Vagina (tissue), 2 donors: ENCODE measurements at regions not wholly inside any gene's neighbourhood (a gene's known extent, or its start where the extent isn't known, plus 50 kb on each side); places are given as distances from the start of the nearest gene placed in this dataset.

Experiments
- POLR2A ChIP-seq, 2 donors: fragments of 450-650 bp; IDR thresholded peaks; one replicate each; pipeline ENCODE4 v1.6.1; 2017; ENCODE audit warnings: antibody characterized with exemption in 2 of 2, mild to moderate bottlenecking in 2 of 2, moderate library complexity in 2 of 2
- POLR2AphosphoS5 ChIP-seq, 2 donors: sonication (generic); formaldehyde crosslinking; IDR thresholded peaks; one replicate each; pipeline ENCODE4 v1.9.0; 2017; ENCODE audit warnings: antibody characterized with exemption in 2 of 2, mild to moderate bottlenecking in 2 of 2, low read depth in 1 of 2; ENCODE audit not compliant: insufficient read depth in 1 of 2
- TF ChIP-seq, protein P1 (sequence below), 3 experiments: fragments of 450-650 bp in 2 of 3; fragments of 200-600 bp in 1 of 3; sonication (generic) in 1 of 3; IDR thresholded peaks; one replicate each; pipeline ENCODE4 v1.5.1; 2017 to 2019; ENCODE audit warnings: antibody characterized with exemption in 3 of 3, mild to moderate bottlenecking in 2 of 3, moderate library complexity in 2 of 3

DNA sequence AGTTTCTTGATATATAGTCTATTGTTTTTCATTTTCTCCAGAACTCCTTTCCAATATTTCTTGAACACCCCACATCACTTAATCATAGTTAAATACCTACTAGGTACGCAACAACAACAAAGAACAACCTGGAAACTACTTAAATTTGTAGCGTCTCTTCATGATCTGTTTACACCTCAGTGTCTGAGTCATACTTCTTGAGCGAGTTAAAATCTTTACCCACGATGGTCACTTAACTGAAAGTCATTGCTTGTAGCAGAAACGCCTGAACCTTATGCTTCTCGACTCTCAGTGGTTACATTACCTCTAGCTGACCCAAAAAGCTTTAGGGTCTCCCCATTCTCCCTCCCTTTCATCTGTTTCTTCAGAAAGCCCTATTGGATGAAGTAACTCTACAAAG lies 131.3 kb downstream of the EN1 start:
- TF ChIP-seq, protein P1, sequence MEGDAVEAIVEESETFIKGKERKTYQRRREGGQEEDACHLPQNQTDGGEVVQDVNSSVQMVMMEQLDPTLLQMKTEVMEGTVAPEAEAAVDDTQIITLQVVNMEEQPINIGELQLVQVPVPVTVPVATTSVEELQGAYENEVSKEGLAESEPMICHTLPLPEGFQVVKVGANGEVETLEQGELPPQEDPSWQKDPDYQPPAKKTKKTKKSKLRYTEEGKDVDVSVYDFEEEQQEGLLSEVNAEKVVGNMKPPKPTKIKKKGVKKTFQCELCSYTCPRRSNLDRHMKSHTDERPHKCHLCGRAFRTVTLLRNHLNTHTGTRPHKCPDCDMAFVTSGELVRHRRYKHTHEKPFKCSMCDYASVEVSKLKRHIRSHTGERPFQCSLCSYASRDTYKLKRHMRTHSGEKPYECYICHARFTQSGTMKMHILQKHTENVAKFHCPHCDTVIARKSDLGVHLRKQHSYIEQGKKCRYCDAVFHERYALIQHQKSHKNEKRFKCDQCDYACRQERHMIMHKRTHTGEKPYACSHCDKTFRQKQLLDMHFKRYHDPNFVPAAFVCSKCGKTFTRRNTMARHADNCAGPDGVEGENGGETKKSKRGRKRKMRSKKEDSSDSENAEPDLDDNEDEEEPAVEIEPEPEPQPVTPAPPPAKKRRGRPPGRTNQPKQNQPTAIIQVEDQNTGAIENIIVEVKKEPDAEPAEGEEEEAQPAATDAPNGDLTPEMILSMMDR (IDR thresholded peaks at IDR 0.05): no peak
- TF ChIP-seq POLR2AphosphoS5 (IDR thresholded peaks at IDR 0.05; ENCODE audit: insufficient read depth in 1 of 2, low read depth in 1 of 2): no peak
- no peak for TF ChIP-seq POLR2A (IDR thresholded peaks at IDR 0.05)
